ENCODE measurements at regions not wholly inside any gene's neighbourhood (a gene's known extent, or its start where the extent isn't known, plus 50 kb on each side); places are given as distances from the start of the nearest gene placed in this dataset.

DNA sequence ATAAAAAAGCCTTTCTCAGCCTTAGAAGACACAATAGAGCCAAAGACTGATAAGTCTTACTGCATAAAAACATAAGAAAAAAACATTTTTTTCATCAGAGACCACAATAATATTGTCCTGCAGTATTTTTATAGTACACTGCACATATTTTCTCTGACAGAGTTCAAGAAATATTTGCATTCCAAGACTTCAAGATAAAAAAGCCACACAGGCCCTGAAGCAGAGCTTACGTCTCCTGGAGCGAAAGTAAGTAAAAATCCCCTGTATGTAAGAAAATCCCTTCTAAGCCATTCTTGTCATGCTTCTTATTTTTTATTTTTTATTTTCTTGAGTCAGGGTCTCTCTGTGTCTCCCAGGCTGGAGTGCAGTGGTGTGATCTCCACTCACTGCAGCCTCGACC lies 755.9 kb downstream of the LIG4 start:
- TF ChIP-seq PPARA (CRISPR knock-in tag; IDR thresholded peaks at IDR 0.05; ENCODE audit: borderline replicate concordance) = no peak
- TF ChIP-seq BACH2 (CRISPR knock-in tag; IDR thresholded peaks at IDR 0.05; ENCODE audit: borderline replicate concordance) = no peak
- TF ChIP-seq ESRRG (CRISPR knock-in tag; IDR thresholded peaks at IDR 0.05) = no peak
- TF ChIP-seq POU6F1 (CRISPR knock-in tag; IDR thresholded peaks at IDR 0.05; ENCODE audit: borderline replicate concordance, low read depth) = no peak
- TF ChIP-seq ZNF8 (CRISPR knock-in tag; IDR thresholded peaks at IDR 0.05) = no peak
- no peak for TF ChIP-seq TCF4 (CRISPR knock-in tag; IDR thresholded peaks at IDR 0.05; ENCODE audit: borderline replicate concordance)
- no peak for TF ChIP-seq ZFP3 (CRISPR knock-in tag; IDR thresholded peaks at IDR 0.05)
- TF ChIP-seq TOX (CRISPR knock-in tag; IDR thresholded peaks at IDR 0.05; ENCODE audit: borderline replicate concordance) = no peak
- TF ChIP-seq RARB (CRISPR knock-in tag; IDR thresholded peaks at IDR 0.05) = no peak
- TF ChIP-seq ZNF70 (CRISPR knock-in tag; IDR thresholded peaks at IDR 0.05) = no peak
- TF ChIP-seq, protein P1, sequence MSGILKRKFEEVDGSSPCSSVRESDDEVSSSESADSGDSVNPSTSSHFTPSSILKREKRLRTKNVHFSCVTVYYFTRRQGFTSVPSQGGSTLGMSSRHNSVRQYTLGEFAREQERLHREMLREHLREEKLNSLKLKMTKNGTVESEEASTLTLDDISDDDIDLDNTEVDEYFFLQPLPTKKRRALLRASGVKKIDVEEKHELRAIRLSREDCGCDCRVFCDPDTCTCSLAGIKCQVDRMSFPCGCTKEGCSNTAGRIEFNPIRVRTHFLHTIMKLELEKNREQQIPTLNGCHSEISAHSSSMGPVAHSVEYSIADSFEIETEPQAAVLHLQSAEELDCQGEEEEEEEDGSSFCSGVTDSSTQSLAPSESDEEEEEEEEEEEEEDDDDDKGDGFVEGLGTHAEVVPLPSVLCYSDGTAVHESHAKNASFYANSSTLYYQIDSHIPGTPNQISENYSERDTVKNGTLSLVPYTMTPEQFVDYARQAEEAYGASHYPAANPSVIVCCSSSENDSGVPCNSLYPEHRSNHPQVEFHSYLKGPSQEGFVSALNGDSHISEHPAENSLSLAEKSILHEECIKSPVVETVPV (CRISPR knock-in tag; IDR thresholded peaks at IDR 0.05) = no peak
- no peak for TF ChIP-seq ZC3H10 (CRISPR knock-in tag; IDR thresholded peaks at IDR 0.05)
- no peak for TF ChIP-seq ZNF565 (CRISPR knock-in tag; conservative IDR thresholded peaks at IDR 0.05; ENCODE audit: low read depth)
- TF ChIP-seq CREB5 (CRISPR knock-in tag; IDR thresholded peaks at IDR 0.05; ENCODE audit: low read depth) = no peak
- TF ChIP-seq GLIS3 (CRISPR knock-in tag; IDR thresholded peaks at IDR 0.05) = no peak
- ATAC-seq = peak; percentile 84

DNA sequence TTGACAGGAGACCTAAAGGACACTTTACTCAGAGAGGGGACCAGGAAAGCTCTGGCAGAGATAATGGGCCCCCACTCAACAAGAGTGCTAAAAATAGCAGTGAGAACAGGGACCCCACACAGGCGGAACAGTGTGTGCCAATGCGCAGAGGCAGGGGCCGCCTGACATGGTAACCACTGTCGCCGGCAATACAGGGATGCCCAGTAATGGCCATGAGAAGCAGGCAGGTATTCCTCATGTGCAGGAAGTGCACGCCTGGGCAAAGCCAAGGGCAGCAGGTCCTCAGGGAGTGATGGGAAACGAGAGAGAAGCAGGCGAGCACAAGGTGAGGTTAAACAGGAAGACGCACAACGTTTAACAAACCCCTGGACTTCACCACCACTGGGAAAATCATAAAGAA lies 757.1 kb downstream of the LIG4 start:
- TF ChIP-seq ARNTL (CRISPR knock-in tag; IDR thresholded peaks at IDR 0.05; ENCODE audit: borderline replicate concordance, low read depth) (no peak), OSR1 (CRISPR knock-in tag; IDR thresholded peaks at IDR 0.05) (no peak), CSDC2 (CRISPR knock-in tag; IDR thresholded peaks at IDR 0.05) (no peak), PPARA (CRISPR knock-in tag; IDR thresholded peaks at IDR 0.05; ENCODE audit: borderline replicate concordance) (no peak), ZNF565 (CRISPR knock-in tag; conservative IDR thresholded peaks at IDR 0.05; ENCODE audit: low read depth) (no peak), TCF4 (CRISPR knock-in tag; IDR thresholded peaks at IDR 0.05; ENCODE audit: borderline replicate concordance) (no peak), SNAI2 (CRISPR knock-in tag; IDR thresholded peaks at IDR 0.05) (no peak), CREB5 (CRISPR knock-in tag; IDR thresholded peaks at IDR 0.05; ENCODE audit: low read depth) (no peak)
- TF ChIP-seq, protein P2, sequence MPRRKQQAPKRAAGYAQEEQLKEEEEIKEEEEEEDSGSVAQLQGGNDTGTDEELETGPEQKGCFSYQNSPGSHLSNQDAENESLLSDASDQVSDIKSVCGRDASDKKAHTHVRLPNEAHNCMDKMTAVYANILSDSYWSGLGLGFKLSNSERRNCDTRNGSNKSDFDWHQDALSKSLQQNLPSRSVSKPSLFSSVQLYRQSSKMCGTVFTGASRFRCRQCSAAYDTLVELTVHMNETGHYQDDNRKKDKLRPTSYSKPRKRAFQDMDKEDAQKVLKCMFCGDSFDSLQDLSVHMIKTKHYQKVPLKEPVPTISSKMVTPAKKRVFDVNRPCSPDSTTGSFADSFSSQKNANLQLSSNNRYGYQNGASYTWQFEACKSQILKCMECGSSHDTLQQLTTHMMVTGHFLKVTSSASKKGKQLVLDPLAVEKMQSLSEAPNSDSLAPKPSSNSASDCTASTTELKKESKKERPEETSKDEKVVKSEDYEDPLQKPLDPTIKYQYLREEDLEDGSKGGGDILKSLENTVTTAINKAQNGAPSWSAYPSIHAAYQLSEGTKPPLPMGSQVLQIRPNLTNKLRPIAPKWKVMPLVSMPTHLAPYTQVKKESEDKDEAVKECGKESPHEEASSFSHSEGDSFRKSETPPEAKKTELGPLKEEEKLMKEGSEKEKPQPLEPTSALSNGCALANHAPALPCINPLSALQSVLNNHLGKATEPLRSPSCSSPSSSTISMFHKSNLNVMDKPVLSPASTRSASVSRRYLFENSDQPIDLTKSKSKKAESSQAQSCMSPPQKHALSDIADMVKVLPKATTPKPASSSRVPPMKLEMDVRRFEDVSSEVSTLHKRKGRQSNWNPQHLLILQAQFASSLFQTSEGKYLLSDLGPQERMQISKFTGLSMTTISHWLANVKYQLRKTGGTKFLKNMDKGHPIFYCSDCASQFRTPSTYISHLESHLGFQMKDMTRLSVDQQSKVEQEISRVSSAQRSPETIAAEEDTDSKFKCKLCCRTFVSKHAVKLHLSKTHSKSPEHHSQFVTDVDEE (CRISPR knock-in tag; IDR thresholded peaks at IDR 0.05) = no peak
- no peak for ATAC-seq

DNA sequence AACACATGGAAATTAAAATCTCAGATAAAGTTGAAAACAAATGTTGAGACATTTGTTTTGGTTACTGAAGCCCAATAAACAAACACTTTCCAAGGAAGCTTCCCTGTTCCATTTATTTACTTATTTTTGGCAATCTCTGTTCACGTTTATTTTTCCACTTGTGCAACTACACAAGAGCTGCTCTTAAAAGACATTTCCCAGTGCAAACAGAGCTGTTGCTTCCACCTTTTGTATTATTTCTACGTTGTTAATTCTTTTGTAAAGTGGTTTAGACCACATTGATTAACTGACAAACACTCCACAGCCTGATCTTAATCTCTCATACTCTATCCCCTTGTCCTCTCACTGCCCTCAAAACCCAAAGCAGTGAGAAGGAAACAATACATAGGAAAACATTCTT lies 757.6 kb downstream of the LIG4 start:
- TF ChIP-seq SNAI2 (CRISPR knock-in tag; IDR thresholded peaks at IDR 0.05) (no peak), ARNTL (CRISPR knock-in tag; IDR thresholded peaks at IDR 0.05; ENCODE audit: borderline replicate concordance, low read depth) (no peak), ZNF565 (CRISPR knock-in tag; conservative IDR thresholded peaks at IDR 0.05; ENCODE audit: low read depth) (no peak), OSR1 (CRISPR knock-in tag; IDR thresholded peaks at IDR 0.05) (no peak), PPARA (CRISPR knock-in tag; IDR thresholded peaks at IDR 0.05; ENCODE audit: borderline replicate concordance) (no peak), ZNF70 (CRISPR knock-in tag; IDR thresholded peaks at IDR 0.05) (no peak), ZFP3 (CRISPR knock-in tag; IDR thresholded peaks at IDR 0.05) (no peak), GLIS3 (CRISPR knock-in tag; IDR thresholded peaks at IDR 0.05) (no peak)
- no peak for ATAC-seq
